PC-9 (cell line): ENCODE measurements at regions not wholly inside any gene's neighbourhood (a gene's known extent, or its start where the extent isn't known, plus 50 kb on each side); places are given as distances from the start of the nearest gene placed in this dataset.

ENCODE experiments used
- BruUV-seq: library from RNA; stranded (reverse); fragments of 400-500 nt; replicated peaks from 2 replicates; lab custom pipeline; 2021; lab: Mats Ljungman, UMichigan
- CTCF ChIA-PET: fragments of 300-600 bp; sonication (Branson Sonifier 250); formaldehyde crosslinking; loops from one replicate; lab custom pipeline; 2022; ENCODE audit warnings: antibody characterized with exemption; lab: Charles Lee
- POLR2A ChIA-PET: fragments of 300-600 bp; sonication (Branson Sonifier 250); formaldehyde crosslinking; loops from one replicate; lab custom pipeline; 2022; ENCODE audit warnings: antibody characterized with exemption; ENCODE audit not compliant: unreplicated experiment; lab: Charles Lee
- DNase-seq, 2 experiments: peaks; one replicate each; pipeline versions ENCODE4 v3.0.0 to v3.0.0-alpha.2; 2015 to 2022; ENCODE audit warnings: mixed read lengths in 1 of 2
- H2AFZ ChIP-seq: fragments of 200-600 bp; sonication (generic); 2 replicates; pipeline ENCODE4 v1.8.1; 2017; ENCODE audit warnings: antibody characterized with exemption
- H3F3A ChIP-seq: fragments of 200-600 bp; sonication (generic); 2 replicates; pipeline ENCODE4 v1.8.1; 2017; ENCODE audit warnings: antibody characterized with exemption, mild to moderate bottlenecking, low read depth; ENCODE audit not compliant: insufficient read depth
- H3K27ac ChIP-seq: fragments of 200-600 bp; sonication (generic); 2 replicates; pipeline ENCODE4 v1.6.1; 2016; ENCODE audit warnings: mixed run types
- H3K27me3 ChIP-seq: fragments of 200-600 bp; sonication (generic); 2 replicates; pipeline ENCODE4 v1.6.1; 2016; ENCODE audit warnings: low read depth, mixed run types; ENCODE audit not compliant: insufficient read depth
- H3K36me3 ChIP-seq: fragments of 200-600 bp; sonication (generic); 2 replicates; pipeline ENCODE4 v1.6.1; 2016; ENCODE audit warnings: low read depth, mixed run types
- H3K4me1 ChIP-seq: fragments of 200-600 bp; sonication (generic); replicated peaks from 2 replicates; pipeline ENCODE4 v1.6.1; 2016; ENCODE audit warnings: mixed run types; ENCODE audit not compliant: insufficient read depth
- H3K4me2 ChIP-seq: fragments of 200-600 bp; sonication (generic); 2 replicates; pipeline ENCODE4 v1.6.1; 2017; ENCODE audit warnings: mixed run types
- H3K4me3 ChIP-seq: fragments of 200-600 bp; sonication (generic); 2 replicates; pipeline ENCODE4 v1.6.1; 2016; ENCODE audit warnings: mixed run types
- H3K79me2 ChIP-seq: fragments of 200-600 bp; sonication (generic); 2 replicates; pipeline ENCODE4 v1.6.1; 2017; ENCODE audit warnings: low read depth, mixed run types
- H3K9me2 ChIP-seq: fragments of 200-600 bp; sonication (generic); 2 replicates; pipeline ENCODE4 v1.8.1; 2017; ENCODE audit warnings: mild to moderate bottlenecking; ENCODE audit not compliant: insufficient read depth
- H3K9me3 ChIP-seq: fragments of 200-600 bp; sonication (generic); 2 replicates; pipeline ENCODE4 v1.8.1; 2016; ENCODE audit warnings: low read depth; ENCODE audit not compliant: insufficient read depth
- H4K20me1 ChIP-seq: fragments of 200-600 bp; sonication (generic); 2 replicates; pipeline ENCODE4 v1.8.1; 2017; ENCODE audit not compliant: insufficient read depth
- EZH2 ChIP-seq: fragments of 200-600 bp; sonication (generic); IDR thresholded peaks from 2 replicates; pipeline ENCODE4 v1.8.0; 2017; ENCODE audit warnings: antibody characterized with exemption, low read depth
- intact Hi-C: fragments of 100-400 bp; cut with micrococcal nuclease; formaldehyde crosslinking; loops from one replicate; pipeline ENCODE4 v1.10.0; 2022; ENCODE audit not compliant: unreplicated experiment
- TF ChIP-seq, protein P1 (sequence below): fragments of 200-600 bp; sonication (generic); conservative IDR thresholded peaks from 2 replicates; pipeline ENCODE4 v1.6.1; 2017; ENCODE audit warnings: mixed run types, antibody characterized with exemption, mild to moderate bottlenecking, moderate library complexity

- H3F3A ChIP-seq = no peaks in the 10 kb centered on the region
- H3K27ac ChIP-seq = no peak overlapping the region
- H3K4me2 ChIP-seq = no peak overlapping the region
- H3K27me3 ChIP-seq = no peaks in the 10 kb centered on the region
- H3K4me1 ChIP-seq = no peaks in the 10 kb centered on the region
- intact Hi-C loops = no loop called here
- H3K36me3 ChIP-seq = no peaks in the 10 kb centered on the region
- BruUV-seq = no TSS peak
- H2AFZ ChIP-seq = no peak overlapping the region
- no peaks in the 10 kb centered on the region for H3K9me3 ChIP-seq
- no peaks in the 10 kb centered on the region for H3K79me2 ChIP-seq
- no peak overlapping the region for H3K4me3 ChIP-seq
- H4K20me1 ChIP-seq = no peaks in the 10 kb centered on the region
- TF ChIP-seq, protein P1, sequence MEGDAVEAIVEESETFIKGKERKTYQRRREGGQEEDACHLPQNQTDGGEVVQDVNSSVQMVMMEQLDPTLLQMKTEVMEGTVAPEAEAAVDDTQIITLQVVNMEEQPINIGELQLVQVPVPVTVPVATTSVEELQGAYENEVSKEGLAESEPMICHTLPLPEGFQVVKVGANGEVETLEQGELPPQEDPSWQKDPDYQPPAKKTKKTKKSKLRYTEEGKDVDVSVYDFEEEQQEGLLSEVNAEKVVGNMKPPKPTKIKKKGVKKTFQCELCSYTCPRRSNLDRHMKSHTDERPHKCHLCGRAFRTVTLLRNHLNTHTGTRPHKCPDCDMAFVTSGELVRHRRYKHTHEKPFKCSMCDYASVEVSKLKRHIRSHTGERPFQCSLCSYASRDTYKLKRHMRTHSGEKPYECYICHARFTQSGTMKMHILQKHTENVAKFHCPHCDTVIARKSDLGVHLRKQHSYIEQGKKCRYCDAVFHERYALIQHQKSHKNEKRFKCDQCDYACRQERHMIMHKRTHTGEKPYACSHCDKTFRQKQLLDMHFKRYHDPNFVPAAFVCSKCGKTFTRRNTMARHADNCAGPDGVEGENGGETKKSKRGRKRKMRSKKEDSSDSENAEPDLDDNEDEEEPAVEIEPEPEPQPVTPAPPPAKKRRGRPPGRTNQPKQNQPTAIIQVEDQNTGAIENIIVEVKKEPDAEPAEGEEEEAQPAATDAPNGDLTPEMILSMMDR = no peak
- TF ChIP-seq EZH2 = no peak
- DNase-seq = no peak
- POLR2A ChIA-PET = no interaction called here
- CTCF ChIA-PET = no interaction called here
- H3K9me2 ChIP-seq = no peaks in the 10 kb centered on the region; the same call in 1 of the 2 replicates
Observed at GRCh38 chr12:24421759-24422158, 472.3 kb upstream of the SOX5 start.

DNA sequence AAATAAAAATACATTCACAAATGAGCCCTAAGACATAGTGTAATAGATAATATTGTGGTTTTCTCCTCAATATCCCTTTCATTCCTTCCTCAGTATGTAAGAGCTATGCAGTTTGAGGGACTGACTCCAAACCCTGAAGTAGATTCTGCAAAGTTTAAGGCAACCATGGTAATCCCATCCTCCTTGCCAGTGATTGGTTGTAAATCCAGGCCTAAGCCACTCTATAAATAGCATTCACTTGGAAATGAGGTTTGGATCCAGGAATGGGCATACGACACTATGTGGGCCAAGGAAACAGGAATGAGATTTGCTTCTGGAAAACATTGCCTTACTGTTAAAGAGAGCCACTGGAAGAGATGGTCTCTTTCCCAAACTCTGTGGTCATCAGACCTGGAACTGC, 468.7 kb upstream of the SOX5 start:
- ChIA-PET POLR2A (no interaction called here), CTCF (no interaction called here)
- Histone ChIP-seq H3K4me3 (no peak overlapping the region), H3K36me3 (no peaks in the 10 kb centered on the region), H3K4me2 (no peak overlapping the region), H3K9me2 (no peaks in the 10 kb centered on the region; the same call in 1 of the 2 replicates), H3F3A (no peaks in the 10 kb centered on the region), H3K4me1 (no peaks in the 10 kb centered on the region), H3K27me3 (no peaks in the 10 kb centered on the region), H2AFZ (no peak overlapping the region), H3K27ac (no peak overlapping the region), H3K79me2 (no peaks in the 10 kb centered on the region), H3K9me3 (no peaks in the 10 kb centered on the region), H4K20me1 (no peaks in the 10 kb centered on the region)
- no TSS peak for BruUV-seq
- no peak for DNase-seq
- TF ChIP-seq, protein P1 = no peak
- no peak for TF ChIP-seq EZH2
- intact Hi-C loops = no loop called here

DNA sequence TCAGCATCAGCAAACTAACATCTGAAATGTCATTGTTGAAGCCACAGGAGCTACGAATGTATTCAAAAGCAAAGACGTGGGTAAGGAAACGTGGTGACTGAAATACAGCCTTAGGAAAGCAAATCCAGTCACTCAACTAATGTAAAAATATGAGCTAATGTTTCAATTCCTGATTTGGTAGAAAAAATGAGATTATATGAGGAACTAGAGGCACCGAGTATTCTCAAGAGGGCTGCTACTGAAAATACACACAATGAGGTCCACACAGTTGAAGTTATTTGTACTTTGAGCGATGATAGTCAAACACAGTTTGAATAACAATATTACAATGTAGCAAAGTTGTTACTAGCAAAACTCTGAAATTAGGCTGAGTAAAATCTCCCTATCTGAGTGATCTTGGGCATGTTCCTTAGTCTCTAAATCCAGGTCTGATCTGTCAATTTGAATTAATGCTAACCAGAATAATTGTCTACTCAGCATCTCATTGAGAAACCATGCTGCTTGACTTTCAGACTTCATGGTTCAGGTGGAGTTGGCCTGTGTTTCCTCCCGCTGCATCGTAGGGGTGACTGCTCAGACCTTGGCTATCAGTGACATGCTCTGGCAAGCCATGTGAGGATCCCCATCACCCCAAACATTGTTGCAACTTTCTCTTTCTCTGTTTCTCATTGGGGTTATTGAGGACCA, 467.1 kb upstream of the SOX5 start:
- H3K4me3 ChIP-seq = no peak overlapping the region
- no peaks in the 10 kb centered on the region; the same call in 1 of the 2 replicates for H3K9me2 ChIP-seq
- no peaks in the 10 kb centered on the region for H3K9me3 ChIP-seq
- no peak overlapping the region for H2AFZ ChIP-seq
- intact Hi-C loops = no loop called here
- H3K79me2 ChIP-seq = no peaks in the 10 kb centered on the region
- H3K4me1 ChIP-seq = no peaks in the 10 kb centered on the region
- no peak for TF ChIP-seq EZH2
- TF ChIP-seq, protein P1 = no peak
- H3K27ac ChIP-seq = no peak overlapping the region
- no peaks in the 10 kb centered on the region for H3K27me3 ChIP-seq
- BruUV-seq = no TSS peak
- CTCF ChIA-PET = no interaction called here
- H3F3A ChIP-seq = no peaks in the 10 kb centered on the region
- no peaks in the 10 kb centered on the region for H4K20me1 ChIP-seq
- H3K36me3 ChIP-seq = no peaks in the 10 kb centered on the region
- no peak for DNase-seq
- H3K4me2 ChIP-seq = no peak overlapping the region
- POLR2A ChIA-PET = no interaction called here
